Stimulated activated CD8-positive, alpha-beta memory T cell treated with anti-CD3 and anti-CD28 coated beads, Interleukin-7, amount 100 ng/mL, for 48 hours (primary cell): ENCODE measurements at regions not wholly inside any gene's neighbourhood (a gene's known extent, or its start where the extent isn't known, plus 50 kb on each side); places are given as distances from the start of the nearest gene placed in this dataset.

Experiments
- DNase-seq, 2 donors: peaks; one replicate each; pipeline ENCODE4 v3.0.0-alpha.2; 2020; ENCODE audit warnings: low read depth in 1 of 2; ENCODE audit errors: extremely low read depth in 1 of 2

- no peak for DNase-seq
Measured at GRCh38 chrX:122475306-122475705, 708.8 kb upstream of the GRIA3 start.

GRCh38 chrX:122500556-122500955, 683.5 kb upstream of the GRIA3 start:
- DNase-seq = no peak

- no peak for DNase-seq
Measured at GRCh38 chrX:122501652-122502051, 682.4 kb upstream of the GRIA3 start.

DNA sequence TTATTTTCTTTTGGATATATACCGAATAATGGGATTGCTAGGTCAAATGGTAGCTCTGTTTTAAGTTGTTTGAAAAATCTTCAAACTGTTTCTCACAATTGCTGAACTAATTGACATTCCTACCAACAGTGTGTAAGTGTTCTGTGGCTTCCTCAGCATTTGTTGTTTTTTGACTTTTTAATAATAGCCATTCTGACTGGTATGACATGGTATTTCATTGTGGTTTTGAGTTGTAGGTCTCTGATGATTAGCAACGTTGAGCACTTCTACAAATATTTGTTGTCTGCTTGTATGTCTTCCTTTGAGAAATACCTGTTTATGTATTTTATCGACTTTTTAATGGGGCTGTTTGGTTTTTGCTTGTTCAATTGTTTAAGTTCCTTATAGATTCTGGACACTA, 680.1 kb upstream of the GRIA3 start:
- no peak for DNase-seq

- no peak for DNase-seq
Measured at GRCh38 chrX:122512561-122513072, 671.5 kb upstream of the GRIA3 start.

GRCh38 chrX:122517786-122518185, 666.3 kb upstream of the GRIA3 start:
- no peak for DNase-seq

- no peak for DNase-seq
Measured at GRCh38 chrX:122545778-122546177, 638.3 kb upstream of the GRIA3 start.

DNA sequence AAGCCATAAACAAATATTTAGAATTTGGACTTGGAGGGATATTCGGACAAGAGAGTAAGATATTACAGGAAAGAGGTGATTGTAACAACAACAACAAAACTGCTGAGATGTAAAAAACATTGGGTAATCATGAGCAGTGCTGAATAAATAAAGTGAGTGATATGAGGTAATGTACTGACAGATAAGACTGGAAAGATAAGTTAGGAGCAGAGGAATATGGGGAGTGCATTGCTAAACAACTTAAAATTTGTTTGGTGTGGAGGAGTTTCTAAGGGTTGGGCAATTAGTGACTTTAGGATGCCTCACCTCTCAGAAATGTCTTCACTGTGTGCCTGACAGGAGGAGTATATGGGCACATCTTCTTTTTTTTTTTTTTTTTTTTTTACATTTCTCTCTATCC, 637.8 kb upstream of the GRIA3 start:
- no peak for DNase-seq

- DNase-seq = no peak
Measured at GRCh38 chrX:122552286-122552800, 631.7 kb upstream of the GRIA3 start.

- no peak for DNase-seq
Measured at GRCh38 chrX:122555925-122556324, 628.2 kb upstream of the GRIA3 start.

- no peak for DNase-seq
Measured at GRCh38 chrX:122565952-122566351, 618.1 kb upstream of the GRIA3 start.

GRCh38 chrX:122566401-122566800, 617.7 kb upstream of the GRIA3 start:
- no peak for DNase-seq

DNA sequence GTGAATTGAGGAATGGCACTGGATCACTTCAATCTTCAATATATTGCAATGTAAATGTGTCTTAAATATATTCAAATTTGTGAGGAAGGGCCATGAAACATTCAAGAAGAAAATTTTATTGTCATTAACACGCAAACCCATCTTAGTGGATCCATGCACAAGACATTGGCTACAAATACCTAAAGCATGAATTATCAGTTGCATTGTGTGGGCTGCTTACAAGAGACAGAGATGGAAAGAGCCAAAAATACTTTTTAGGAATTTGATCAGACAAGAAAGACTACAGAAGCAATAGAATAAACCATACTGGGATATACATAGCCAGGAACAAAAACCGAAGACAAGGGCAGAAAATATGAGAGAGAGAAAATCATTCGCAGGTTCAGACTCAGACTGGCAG, 616.2 kb upstream of the GRIA3 start:
- DNase-seq = no peak

- no peak for DNase-seq
Measured at GRCh38 chrX:122572461-122572860, 611.6 kb upstream of the GRIA3 start.

GRCh38 chrX:122579036-122579435, 605.0 kb upstream of the GRIA3 start:
- no peak for DNase-seq

DNA sequence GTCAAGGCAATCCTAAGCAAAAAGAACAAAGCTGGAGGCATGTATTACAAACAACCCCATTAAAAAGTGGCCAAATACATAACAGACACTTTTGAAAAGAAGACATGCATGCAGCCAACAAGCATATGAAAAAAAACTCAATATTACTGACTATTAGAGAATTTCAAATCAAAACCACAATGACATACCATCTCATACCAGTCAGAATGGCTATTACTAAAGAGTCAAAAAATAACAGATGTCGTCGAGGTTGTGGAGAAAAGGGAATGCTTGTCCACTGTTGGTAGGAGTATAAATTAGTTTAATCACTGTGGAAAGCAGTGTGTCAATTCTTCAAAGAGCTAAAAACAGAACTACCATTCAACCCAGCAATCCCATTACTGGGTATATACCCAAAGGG, 604.6 kb upstream of the GRIA3 start:
- no peak for DNase-seq

GRCh38 chrX:122582280-122582974, 601.7 kb upstream of the GRIA3 start:
- no peak for DNase-seq

DNA sequence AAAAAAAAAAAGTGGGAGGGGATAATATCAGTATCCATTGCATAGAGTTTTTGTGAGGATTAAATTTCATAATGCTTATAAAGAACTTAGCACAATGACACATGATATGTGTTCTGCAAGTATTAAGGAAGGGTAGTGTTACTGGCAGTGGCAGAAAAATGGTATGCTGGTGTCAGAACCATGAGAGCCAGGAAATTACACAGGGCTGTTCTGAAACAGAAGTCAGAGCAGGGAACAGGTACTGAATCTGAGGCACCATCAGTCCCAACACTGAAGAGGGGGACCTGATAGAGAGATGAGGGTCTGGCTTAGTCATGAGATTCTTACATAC, 601.1 kb upstream of the GRIA3 start:
- no peak for DNase-seq

GRCh38 chrX:122583551-122583950, 600.5 kb upstream of the GRIA3 start:
- DNase-seq = no peak

GRCh38 chrX:122584981-122585380, 599.1 kb upstream of the GRIA3 start:
- DNase-seq = no peak

DNA sequence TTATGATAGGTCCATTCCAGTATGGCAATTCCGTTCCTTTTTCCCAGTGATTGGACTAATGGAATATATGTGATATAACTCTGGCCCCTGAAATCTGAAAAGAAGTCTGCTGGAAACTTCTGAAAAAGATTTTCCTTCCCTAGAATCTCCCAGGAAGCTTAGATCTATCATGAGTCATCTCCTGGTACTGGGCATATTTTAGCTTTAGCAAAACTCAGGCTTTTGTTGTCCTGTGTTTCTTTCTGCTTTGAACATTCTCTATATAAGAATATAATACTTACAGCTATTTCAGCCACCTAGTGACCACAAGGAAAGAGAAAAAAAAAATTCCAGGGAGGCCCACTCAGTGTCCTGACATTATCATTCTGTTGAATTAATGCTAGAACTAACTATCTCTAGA, 597.2 kb upstream of the GRIA3 start:
- DNase-seq = no peak

DNA sequence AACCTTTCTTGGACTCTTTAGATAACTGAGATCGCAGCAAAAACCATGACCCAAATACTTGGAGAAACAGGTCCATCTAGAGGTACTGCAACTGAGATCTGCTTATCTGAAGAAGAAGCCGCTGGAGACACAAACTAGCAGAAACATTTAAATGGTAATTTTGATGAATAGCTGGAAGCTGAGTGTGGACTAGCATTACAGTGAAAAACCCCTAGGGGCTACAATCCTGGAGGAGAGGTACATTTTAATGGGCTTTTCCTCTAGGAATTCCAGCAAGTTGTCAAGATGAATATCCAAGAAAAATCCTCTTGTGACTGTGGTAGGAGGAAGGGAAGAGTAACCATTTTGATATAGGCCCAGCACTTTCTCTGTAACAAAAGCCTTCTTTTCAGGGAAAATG, 592.5 kb upstream of the GRIA3 start:
- no peak for DNase-seq

- DNase-seq = no peak
Measured at GRCh38 chrX:122596998-122597397, 587.1 kb upstream of the GRIA3 start.
